Trophoblast cell (in vitro differentiated cells and primary cell): ENCODE measurements at regions not wholly inside any gene's neighbourhood (a gene's known extent, or its start where the extent isn't known, plus 50 kb on each side); places are given as distances from the start of the nearest gene placed in this dataset.

ENCODE experiments used
- DNase-seq, 2 donors: peaks; one replicate each; pipeline ENCODE4 v3.0.0-alpha.2; 2016
- H2AFZ ChIP-seq: 2 replicates; pipeline ENCODE4 v1.6.1; 2013; ENCODE audit warnings: low read length, moderate library complexity, mild to moderate bottlenecking; ENCODE audit not compliant: insufficient read depth, poor library complexity
- H2AK5ac ChIP-seq: 2 replicates; pipeline ENCODE4 v1.6.1; 2013; ENCODE audit warnings: mild to moderate bottlenecking, low read length
- H2BK120ac ChIP-seq: 2 replicates; pipeline ENCODE4 v1.6.1; 2013; ENCODE audit warnings: low read length, mild to moderate bottlenecking, moderate library complexity; ENCODE audit not compliant: insufficient read depth, poor library complexity
- H2BK12ac ChIP-seq: 2 replicates; pipeline ENCODE4 v1.6.1; 2013; ENCODE audit warnings: mild to moderate bottlenecking, low read length, moderate library complexity
- H2BK5ac ChIP-seq: 2 replicates; pipeline ENCODE4 v1.6.1; 2013; ENCODE audit warnings: low read length, low read depth, moderate library complexity, mild to moderate bottlenecking; ENCODE audit not compliant: poor library complexity
- H3K14ac ChIP-seq: 2 replicates; pipeline ENCODE4 v1.6.1; 2013; ENCODE audit warnings: mild to moderate bottlenecking, low read length
- H3K18ac ChIP-seq: 2 replicates; pipeline ENCODE4 v1.6.1; 2013; ENCODE audit warnings: mild to moderate bottlenecking, low read length
- H3K23ac ChIP-seq: 2 replicates; pipeline ENCODE4 v1.6.1; 2013; ENCODE audit warnings: low read length
- H3K27ac ChIP-seq: 2 replicates; pipeline ENCODE4 v1.5.1; 2013; ENCODE audit warnings: low read depth, mild to moderate bottlenecking, inconsistent platforms, low read length, moderate library complexity
- H3K27me3 ChIP-seq: 2 replicates; pipeline ENCODE4 v1.6.1; 2013; ENCODE audit warnings: inconsistent platforms, mild to moderate bottlenecking, low read length, moderate library complexity; ENCODE audit not compliant: insufficient read depth
- H3K36me3 ChIP-seq, 2 experiments: 1 replicate in 1 of 2; 2 replicates in 1 of 2; pipeline ENCODE4 v1.6.1; 2013; ENCODE audit warnings: low read length in 2 of 2, mild to moderate bottlenecking in 2 of 2, moderate library complexity in 1 of 2; ENCODE audit not compliant: insufficient read depth in 2 of 2, control insufficient read depth in 1 of 2
- H3K4ac ChIP-seq: 2 replicates; pipeline ENCODE4 v1.6.1; 2013; ENCODE audit warnings: low read depth, mild to moderate bottlenecking, low read length, moderate library complexity
- H3K4me1 ChIP-seq, 2 experiments: 1 replicate in 1 of 2; 2 replicates in 1 of 2; pipeline ENCODE4 v1.6.1; 2013; ENCODE audit warnings: low read length in 2 of 2, mild to moderate bottlenecking in 2 of 2, moderate library complexity in 1 of 2; ENCODE audit not compliant: insufficient read depth in 2 of 2, control insufficient read depth in 1 of 2
- H3K4me2 ChIP-seq: 2 replicates; pipeline ENCODE4 v1.6.1; 2013; ENCODE audit warnings: inconsistent platforms, mild to moderate bottlenecking, low read length, moderate library complexity
- H3K4me3 ChIP-seq: 2 replicates; pipeline ENCODE4 v1.5.1; 2013; ENCODE audit warnings: mild to moderate bottlenecking, low read depth, low read length, inconsistent platforms
- H3K79me1 ChIP-seq: one replicate; pipeline ENCODE4 v1.6.1; 2013; ENCODE audit warnings: low read length
- H3K79me2 ChIP-seq: 2 replicates; pipeline ENCODE4 v1.6.1; 2013; ENCODE audit warnings: low read length, mild to moderate bottlenecking; ENCODE audit not compliant: control insufficient read depth, insufficient read depth, poor library complexity
- H3K9ac ChIP-seq: 2 replicates; pipeline ENCODE4 v1.6.1; 2013; ENCODE audit warnings: mild to moderate bottlenecking, low read length
- H3K9me3 ChIP-seq: 2 replicates; pipeline ENCODE4 v1.6.1; 2013; ENCODE audit warnings: low read depth, mild to moderate bottlenecking, control low read depth, inconsistent platforms, low read length; ENCODE audit not compliant: insufficient read depth
- H4K12ac ChIP-seq: 2 replicates; pipeline ENCODE4 v1.6.1; 2013; ENCODE audit warnings: low read depth, mild to moderate bottlenecking, low read length, moderate library complexity
- H4K8ac ChIP-seq: 2 replicates; pipeline ENCODE4 v1.6.1; 2013; ENCODE audit warnings: low read depth, mild to moderate bottlenecking, low read length, moderate library complexity
- H4K91ac ChIP-seq: one replicate; pipeline ENCODE4 v1.6.1; 2013; ENCODE audit warnings: low read depth, mild to moderate bottlenecking, low read length, moderate library complexity
- WGBS: extraction: QIAGEN DNeasy Blood & Tissue Kit; methylation state at CpG from one replicate; pipeline ENCODE4 v1.1.7; 2013; ENCODE audit warnings: missing lambda C conversion rate; ENCODE audit not compliant: insufficient read length, insufficient coverage; ENCODE audit errors: extremely low coverage; 5-methylcytosine and 5-hydroxymethylcytosine counted together

GRCh38 chr5:3221432-3221831 is 374.2 kb upstream of the IRX1 start:
- no peaks in the 10 kb centered on the region for H3K27me3 ChIP-seq
- no peaks in the 10 kb centered on the region for H3K36me3 ChIP-seq
- H3K4me2 ChIP-seq = no peak overlapping the region
- H2AFZ ChIP-seq = no peak overlapping the region
- H3K4me3 ChIP-seq = no peak overlapping the region
- H3K4ac ChIP-seq = no peak overlapping the region
- H2AK5ac ChIP-seq = no peak overlapping the region
- H4K8ac ChIP-seq = no peak overlapping the region
- H3K9ac ChIP-seq = no peak overlapping the region
- no peak for DNase-seq
- H3K79me1 ChIP-seq = no peaks in the 10 kb centered on the region
- no peak overlapping the region for H2BK12ac ChIP-seq
- H3K4me1 ChIP-seq = no peaks in the 10 kb centered on the region
- no peaks in the 10 kb centered on the region for H3K9me3 ChIP-seq
- no peak overlapping the region for H3K23ac ChIP-seq
- H2BK5ac ChIP-seq = no peak overlapping the region
- no peak overlapping the region for H4K91ac ChIP-seq
- H3K18ac ChIP-seq = no peak overlapping the region
- H3K14ac ChIP-seq = no peak overlapping the region
- no CpG with 5 or more reads among the region's 9 CpGs for WGBS
- H4K12ac ChIP-seq = no peak overlapping the region
- H2BK120ac ChIP-seq = no peak overlapping the region
- H3K79me2 ChIP-seq = no peaks in the 10 kb centered on the region
- no peak overlapping the region for H3K27ac ChIP-seq

GRCh38 chr5:3220638-3221288 is 374.9 kb upstream of the IRX1 start:
- Histone ChIP-seq H3K79me1 (no peaks in the 10 kb centered on the region), H4K8ac (no peak overlapping the region), H3K27me3 (no peaks in the 10 kb centered on the region), H3K23ac (no peak overlapping the region), H2BK5ac (no peak overlapping the region), H3K36me3 (no peaks in the 10 kb centered on the region), H4K12ac (no peak overlapping the region), H3K9ac (no peak overlapping the region), H3K4me3 (no peak overlapping the region), H3K14ac (no peak overlapping the region), H3K27ac (no peak overlapping the region), H4K91ac (no peak overlapping the region), H3K79me2 (no peaks in the 10 kb centered on the region), H3K4me2 (no peak overlapping the region), H3K18ac (no peak overlapping the region), H2BK12ac (no peak overlapping the region), H3K4me1 (no peaks in the 10 kb centered on the region), H3K9me3 (no peaks in the 10 kb centered on the region), H2BK120ac (no peak overlapping the region), H2AFZ (no peak overlapping the region), H3K4ac (no peak overlapping the region), H2AK5ac (no peak overlapping the region)
- DNase-seq = no peak
- no CpG with 5 or more reads among the region's 31 CpGs for WGBS

GRCh38 chr5:3220201-3220600 is 375.4 kb upstream of the IRX1 start:
- Histone ChIP-seq H3K27me3 (no peaks in the 10 kb centered on the region), H4K91ac (no peak overlapping the region), H3K4me3 (no peak overlapping the region), H4K8ac (no peak overlapping the region), H3K79me1 (no peaks in the 10 kb centered on the region), H3K4me2 (no peak overlapping the region), H3K36me3 (no peaks in the 10 kb centered on the region), H2BK5ac (no peak overlapping the region), H3K27ac (no peak overlapping the region), H2BK12ac (no peak overlapping the region), H2AFZ (no peak overlapping the region), H2AK5ac (no peak overlapping the region), H3K4ac (no peak overlapping the region), H3K9me3 (no peaks in the 10 kb centered on the region), H3K18ac (no peak overlapping the region), H3K9ac (no peak overlapping the region), H3K14ac (no peak overlapping the region), H3K4me1 (no peaks in the 10 kb centered on the region), H3K23ac (no peak overlapping the region), H2BK120ac (no peak overlapping the region), H4K12ac (no peak overlapping the region), H3K79me2 (no peaks in the 10 kb centered on the region)
- WGBS = no CpG with 5 or more reads among the region's 13 CpGs
- no peak for DNase-seq

GRCh38 chr5:3218916-3219650 is 376.5 kb upstream of the IRX1 start:
- no peak overlapping the region for H3K4me2 ChIP-seq
- H3K4me1 ChIP-seq = no peaks in the 10 kb centered on the region
- H4K12ac ChIP-seq = no peak overlapping the region
- no peak overlapping the region for H4K8ac ChIP-seq
- H3K23ac ChIP-seq = no peak overlapping the region
- H2BK12ac ChIP-seq = no peak overlapping the region
- H3K9ac ChIP-seq = no peak overlapping the region
- no peaks in the 10 kb centered on the region for H3K79me2 ChIP-seq
- no peaks in the 10 kb centered on the region for H3K79me1 ChIP-seq
- H3K14ac ChIP-seq = no peak overlapping the region
- H3K4me3 ChIP-seq = peak overlapping the region; percentile 10
- no peaks in the 10 kb centered on the region for H3K36me3 ChIP-seq
- H3K4ac ChIP-seq = no peak overlapping the region
- no peak overlapping the region for H2AFZ ChIP-seq
- no peak overlapping the region for H2BK120ac ChIP-seq
- no peak for DNase-seq
- no peak overlapping the region for H3K27ac ChIP-seq
- H3K27me3 ChIP-seq = no peaks in the 10 kb centered on the region
- no peak overlapping the region for H2BK5ac ChIP-seq
- no peaks in the 10 kb centered on the region for H3K9me3 ChIP-seq
- H2AK5ac ChIP-seq = no peak overlapping the region
- H4K91ac ChIP-seq = no peak overlapping the region
- WGBS = no CpG with 5 or more reads among the region's 20 CpGs
- no peak overlapping the region for H3K18ac ChIP-seq
